K562 (cell line): ENCODE measurements at regions not wholly inside any gene's neighbourhood (a gene's known extent, or its start where the extent isn't known, plus 50 kb on each side); places are given as distances from the start of the nearest gene placed in this dataset.

Experiments used
- ATAC-seq: fragments of 200-7000 bp; cut with Tn5 transposase; 3 replicates; pipeline ENCODE4 v1.9.1; 2020; ENCODE audit warnings: moderate library complexity
- BruUV-seq: library from RNA; stranded (reverse); fragments of 400-500 nt; replicated peaks from 2 replicates; lab custom pipeline; 2021; lab: Mats Ljungman, UMichigan
- CTCF ChIA-PET: fragments of 300-600 bp; formaldehyde crosslinking; extraction: SDS; loops from one replicate; lab custom pipeline; 2021; ENCODE audit warnings: low intra/inter-chr PET ratio; lab: Yijun Ruan, JAX
- POLR2A ChIA-PET: fragments of 300-600, 350-650 bp; sonication (Branson Sonifier 250); formaldehyde crosslinking; extraction: SDS; loops from one replicate; lab custom pipeline; 2021; ENCODE audit warnings: antibody characterized with exemption, inconsistent platforms; lab: Yijun Ruan, JAX
- DNase-seq, 4 experiments: peaks; one replicate each; pipeline versions ENCODE4 v3.0.0 to v3.0.0-alpha.2; 2011 to 2018; ENCODE audit warnings: low spot score in 3 of 4, mixed read lengths in 3 of 4; ENCODE audit errors: extremely low read depth in 1 of 4
- FAIRE-seq: peaks from 2 replicates; lab custom pipeline; 2011; peaks lifted over from hg19 to GRCh38; lab: Jason Lieb, UNC
- H2AFZ ChIP-seq: 2 replicates; pipeline ENCODE4 v1.6.0; 2011; ENCODE audit warnings: low read depth, low read length, control low read depth, inconsistent platforms
- H3K27ac ChIP-seq: fragments of 200-600 bp; 3 replicates; pipeline ENCODE4 v1.8.0; 2011; ENCODE audit warnings: low read depth, mild to moderate bottlenecking, control low read depth, inconsistent platforms, low read length, moderate library complexity, mixed read lengths; ENCODE audit errors: extremely low read depth
- H3K27me3 ChIP-seq, 2 experiments: fragments of 300-600 bp in 1 of 2; 2 replicates in 1 of 2; 3 replicates in 1 of 2; pipeline versions ENCODE4 v1.6.0 to v1.8.0; 2011; ENCODE audit warnings: inconsistent platforms in 2 of 2, low read length in 2 of 2, mild to moderate bottlenecking in 1 of 2, mixed read lengths in 1 of 2, moderate library complexity in 1 of 2; ENCODE audit not compliant: control insufficient read depth in 2 of 2, insufficient read depth in 2 of 2
- H3K36me3 ChIP-seq: fragments of 300-600 bp; 3 replicates; pipeline ENCODE4 v1.8.0; 2011; ENCODE audit warnings: mild to moderate bottlenecking, low read length, inconsistent platforms; ENCODE audit not compliant: control insufficient read depth, insufficient read depth
- H3K4me1 ChIP-seq, 2 experiments: fragments of 200-600 bp in 1 of 2; replicated peaks in 1 of 2; 2 replicates in 1 of 2; 3 replicates in 1 of 2; pipeline versions ENCODE4 v1.5.1 to v1.8.0; 2011; ENCODE audit warnings: inconsistent platforms in 2 of 2, low read length in 2 of 2, mild to moderate bottlenecking in 1 of 2, mixed read lengths in 1 of 2, moderate library complexity in 1 of 2; ENCODE audit not compliant: control insufficient read depth in 2 of 2, insufficient read depth in 2 of 2
- H3K4me2 ChIP-seq: 2 replicates; pipeline ENCODE4 v1.6.1; 2011; ENCODE audit warnings: low read length, control low read depth, inconsistent platforms, mixed read lengths; ENCODE audit not compliant: insufficient read depth
- H3K4me3 ChIP-seq: fragments of 200-600 bp; sonication (generic), shearing (Covaris generic); 2 replicates; pipeline ENCODE4 v1.5.1; 2016; ENCODE audit warnings: control low read depth, inconsistent platforms
- H3K79me2 ChIP-seq: fragments of 200-600 bp; 3 replicates; pipeline ENCODE4 v1.8.0; 2011; ENCODE audit warnings: low read length, inconsistent platforms; ENCODE audit not compliant: control insufficient read depth, insufficient read depth
- H3K9ac ChIP-seq, 2 experiments: 2 replicates each; pipeline versions ENCODE4 v1.6.0 to v1.6.1; 2011; ENCODE audit warnings: low read depth in 2 of 2, low read length in 2 of 2, control low read depth in 1 of 2, inconsistent platforms in 1 of 2, mild to moderate bottlenecking in 1 of 2, mixed read lengths in 1 of 2; ENCODE audit not compliant: insufficient read depth in 1 of 2
- H3K9me1 ChIP-seq: one replicate; pipeline ENCODE4 v1.6.0; 2011; ENCODE audit warnings: inconsistent platforms, mild to moderate bottlenecking, low read length, moderate library complexity; ENCODE audit not compliant: control insufficient read depth, insufficient read depth
- H3K9me3 ChIP-seq: replicated peaks from 2 replicates; pipeline ENCODE4 v1.5.1; 2011; ENCODE audit warnings: low read depth, low read length, inconsistent platforms; ENCODE audit not compliant: control insufficient read depth, insufficient read depth
- H4K20me1 ChIP-seq: replicated peaks from 2 replicates; pipeline ENCODE4 v1.6.1; 2011; ENCODE audit warnings: low read length, inconsistent platforms, mixed read lengths; ENCODE audit not compliant: control insufficient read depth, insufficient read depth
- ATF4 ChIP-seq: fragments of 450-650 bp; formaldehyde crosslinking; IDR thresholded peaks from 2 replicates; pipeline ENCODE4 v1.4.0; 2022; ENCODE audit warnings: mild to moderate bottlenecking, moderate library complexity
- MEIS2 ChIP-seq: fragments of 450-650 bp; IDR thresholded peaks from 2 replicates; pipeline ENCODE4 v1.6.1; 2014; ENCODE audit warnings: mild to moderate bottlenecking; ENCODE audit not compliant: partially characterized antibody
- RUNX1 ChIP-seq: sonication (generic); IDR thresholded peaks from 2 replicates; pipeline ENCODE4 v1.6.1; 2016; ENCODE audit warnings: antibody characterized with exemption, low read depth
- XRCC3 ChIP-seq: fragments of 450-650 bp; IDR thresholded peaks from 2 replicates; pipeline ENCODE4 v1.6.1; 2017; ENCODE audit warnings: mild to moderate bottlenecking, moderate library complexity
- ZNF347 ChIP-seq: fragments of 450-650 bp; formaldehyde crosslinking; IDR thresholded peaks from 2 replicates; pipeline ENCODE4 v1.4.0; 2020; ENCODE audit warnings: low read depth, mild to moderate bottlenecking, moderate library complexity
- WGBS: fragments of 100-300 bp; shearing (Covaris generic); methylation state at CpG from one replicate; pipeline ENCODE4 v1.1.6; 2016; ENCODE audit warnings: low coverage, mixed read lengths; ENCODE audit not compliant: insufficient coverage; ENCODE audit errors: missing lambda C conversion rate; 5-methylcytosine and 5-hydroxymethylcytosine counted together
- in situ Hi-C: fragments of 300-500 bp; cut with MboI; formaldehyde crosslinking; loops from 4 replicates; pipeline ENCODE4 v1.15.0; 2018; ENCODE audit warnings: inconsistent platforms, mixed read lengths
- intact Hi-C: fragments of 100-400 bp; cut with micrococcal nuclease; formaldehyde crosslinking; loops from 2 replicates; pipeline ENCODE4 v1.14.2; 2022
- TF ChIP-seq, protein P1 (sequence below): sonication (generic); formaldehyde crosslinking; IDR thresholded peaks from 2 replicates; pipeline ENCODE4 v1.8.0; 2022; ENCODE audit warnings: mild to moderate bottlenecking, missing genetic modification reagents
- TF ChIP-seq, protein P2 (sequence below), 2 experiments: fragments of 450-650 bp; IDR thresholded peaks; 2 replicates each; pipeline ENCODE4 v1.6.1; 2018; ENCODE audit warnings: mild to moderate bottlenecking in 2 of 2, low read depth in 1 of 2; ENCODE audit not compliant: partially characterized antibody in 2 of 2

- Histone ChIP-seq H3K4me1 (0 out of 5 replicates have a peak, but pooled peaks cover 0 to 4% of the 10 kb centered on the region in 2 experiments), H2AFZ (no peak overlapping the region), H3K36me3 (no peaks in the 10 kb centered on the region), H4K20me1 (no peaks in the 10 kb centered on the region), H3K27me3 (peaks cover 0 to 15% of the 10 kb centered on the region in 2 experiments; a peak in 2 of 5 replicates), H3K4me3 (no peak overlapping the region), H3K4me2 (no peak overlapping the region), H3K9me1 (no peaks in the 10 kb centered on the region), H3K27ac (no peak overlapping the region), H3K9ac (no peak overlapping the region), H3K79me2 (no peaks in the 10 kb centered on the region), H3K9me3 (no peaks in the 10 kb centered on the region)
- whole genome bisulfite sequencing, result 4% methylated on average over 6 of the region's 6 CpGs
- FAIRE-seq, result no peak
- ATAC-seq, result no peak; the same call in 2 of the 3 replicates
- no peak for DNase-seq
- TF ChIP-seq ATF4, result no peak
- no peak for TF ChIP-seq RUNX1
- in situ Hi-C loops, result no loop called here
- ChIA-PET POLR2A (no interaction called here), CTCF (no interaction called here)
- no TSS peak for BruUV-seq
- intact Hi-C loops, result no loop called here
Observed at GRCh38 chr1:30604801-30605440, 118.5 kb downstream of the MATN1 start.

- Histone ChIP-seq H3K79me2 (no peaks in the 10 kb centered on the region), H3K4me3 (no peak overlapping the region), H3K9ac (no peak overlapping the region), H4K20me1 (no peaks in the 10 kb centered on the region), H3K27ac (no peak overlapping the region), H3K4me2 (no peak overlapping the region), H3K36me3 (no peaks in the 10 kb centered on the region), H3K4me1 (0 out of 5 replicates have a peak, but pooled peaks cover 0 to 4% of the 10 kb centered on the region in 2 experiments), H3K9me3 (no peaks in the 10 kb centered on the region), H2AFZ (no peak overlapping the region), H3K9me1 (no peaks in the 10 kb centered on the region), H3K27me3 (peaks cover 0 to 22% of the 10 kb centered on the region in 2 experiments; a peak in 2 of 5 replicates)
- intact Hi-C loops (no loop called here), in situ Hi-C loops (no loop called here)
- BruUV-seq, result no TSS peak
- WGBS, result 3% methylated on average over 7 of the region's 7 CpGs
- POLR2A ChIA-PET, result interaction anchor here (0.7 to 2.5 kb wide), 5 partner anchors 10 to 320 kb away, joined by 3 to 11 read pairs (median 3); no protein-coding TSS in a partner anchor
- ATAC-seq (no peak), FAIRE-seq (no peak), DNase-seq (no peak)
- CTCF ChIA-PET, result no interaction called here
- TF ChIP-seq ZNF347 (no peak), MEIS2 (no peak), XRCC3 (no peak)
- TF ChIP-seq, protein P1, sequence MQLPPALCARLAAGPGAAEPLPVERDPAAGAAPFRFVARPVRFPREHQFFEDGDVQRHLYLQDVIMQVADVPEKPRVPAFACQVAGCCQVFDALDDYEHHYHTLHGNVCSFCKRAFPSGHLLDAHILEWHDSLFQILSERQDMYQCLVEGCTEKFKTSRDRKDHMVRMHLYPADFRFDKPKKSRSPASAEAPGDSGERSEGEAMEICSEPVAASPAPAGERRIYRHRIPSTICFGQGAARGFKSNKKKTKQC (CRISPR knock-in tag), result no peak
- TF ChIP-seq, protein P2, sequence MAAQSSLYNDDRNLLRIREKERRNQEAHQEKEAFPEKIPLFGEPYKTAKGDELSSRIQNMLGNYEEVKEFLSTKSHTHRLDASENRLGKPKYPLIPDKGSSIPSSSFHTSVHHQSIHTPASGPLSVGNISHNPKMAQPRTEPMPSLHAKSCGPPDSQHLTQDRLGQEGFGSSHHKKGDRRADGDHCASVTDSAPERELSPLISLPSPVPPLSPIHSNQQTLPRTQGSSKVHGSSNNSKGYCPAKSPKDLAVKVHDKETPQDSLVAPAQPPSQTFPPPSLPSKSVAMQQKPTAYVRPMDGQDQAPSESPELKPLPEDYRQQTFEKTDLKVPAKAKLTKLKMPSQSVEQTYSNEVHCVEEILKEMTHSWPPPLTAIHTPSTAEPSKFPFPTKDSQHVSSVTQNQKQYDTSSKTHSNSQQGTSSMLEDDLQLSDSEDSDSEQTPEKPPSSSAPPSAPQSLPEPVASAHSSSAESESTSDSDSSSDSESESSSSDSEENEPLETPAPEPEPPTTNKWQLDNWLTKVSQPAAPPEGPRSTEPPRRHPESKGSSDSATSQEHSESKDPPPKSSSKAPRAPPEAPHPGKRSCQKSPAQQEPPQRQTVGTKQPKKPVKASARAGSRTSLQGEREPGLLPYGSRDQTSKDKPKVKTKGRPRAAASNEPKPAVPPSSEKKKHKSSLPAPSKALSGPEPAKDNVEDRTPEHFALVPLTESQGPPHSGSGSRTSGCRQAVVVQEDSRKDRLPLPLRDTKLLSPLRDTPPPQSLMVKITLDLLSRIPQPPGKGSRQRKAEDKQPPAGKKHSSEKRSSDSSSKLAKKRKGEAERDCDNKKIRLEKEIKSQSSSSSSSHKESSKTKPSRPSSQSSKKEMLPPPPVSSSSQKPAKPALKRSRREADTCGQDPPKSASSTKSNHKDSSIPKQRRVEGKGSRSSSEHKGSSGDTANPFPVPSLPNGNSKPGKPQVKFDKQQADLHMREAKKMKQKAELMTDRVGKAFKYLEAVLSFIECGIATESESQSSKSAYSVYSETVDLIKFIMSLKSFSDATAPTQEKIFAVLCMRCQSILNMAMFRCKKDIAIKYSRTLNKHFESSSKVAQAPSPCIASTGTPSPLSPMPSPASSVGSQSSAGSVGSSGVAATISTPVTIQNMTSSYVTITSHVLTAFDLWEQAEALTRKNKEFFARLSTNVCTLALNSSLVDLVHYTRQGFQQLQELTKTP (IDR thresholded peaks at IDR 0.05; ENCODE audit: low read depth in 1 of 2, partially characterized antibody in 2 of 2), result no peak
Observed at GRCh38 chr1:30603081-30603858, 120.1 kb downstream of the MATN1 start.
